ENCODE measurements at regions not wholly inside any gene's neighbourhood (a gene's known extent, or its start where the extent isn't known, plus 50 kb on each side); places are given as distances from the start of the nearest gene placed in this dataset.

DNA sequence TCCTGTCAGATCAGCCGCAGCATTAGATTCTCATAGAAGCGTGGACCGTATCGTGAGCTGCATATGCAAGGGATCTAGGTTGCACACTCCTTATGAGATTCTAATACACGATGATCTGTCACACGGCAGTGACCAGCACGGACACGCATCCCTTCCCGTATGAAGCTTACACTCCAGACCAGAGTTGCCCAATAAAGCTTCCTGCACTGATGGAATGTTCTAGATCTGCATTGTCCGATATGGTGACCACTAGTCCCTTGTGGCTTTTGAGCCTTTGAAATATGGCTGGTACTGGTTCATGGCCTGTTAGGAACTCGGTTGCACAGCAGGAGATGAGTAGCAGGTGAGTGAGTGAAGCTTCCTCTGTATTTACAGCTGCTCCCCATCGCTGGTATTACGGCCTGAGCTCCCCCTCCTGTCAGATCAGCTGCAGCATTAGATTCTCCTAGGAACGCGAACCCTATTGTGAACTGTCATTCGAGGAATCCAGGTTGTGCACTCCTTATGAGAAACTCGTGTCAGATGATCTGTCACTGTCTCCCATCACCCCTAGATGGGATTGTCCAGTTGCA lies 49.8 kb upstream of the ZCCHC14 start:
- TF ChIP-seq, protein P1, sequence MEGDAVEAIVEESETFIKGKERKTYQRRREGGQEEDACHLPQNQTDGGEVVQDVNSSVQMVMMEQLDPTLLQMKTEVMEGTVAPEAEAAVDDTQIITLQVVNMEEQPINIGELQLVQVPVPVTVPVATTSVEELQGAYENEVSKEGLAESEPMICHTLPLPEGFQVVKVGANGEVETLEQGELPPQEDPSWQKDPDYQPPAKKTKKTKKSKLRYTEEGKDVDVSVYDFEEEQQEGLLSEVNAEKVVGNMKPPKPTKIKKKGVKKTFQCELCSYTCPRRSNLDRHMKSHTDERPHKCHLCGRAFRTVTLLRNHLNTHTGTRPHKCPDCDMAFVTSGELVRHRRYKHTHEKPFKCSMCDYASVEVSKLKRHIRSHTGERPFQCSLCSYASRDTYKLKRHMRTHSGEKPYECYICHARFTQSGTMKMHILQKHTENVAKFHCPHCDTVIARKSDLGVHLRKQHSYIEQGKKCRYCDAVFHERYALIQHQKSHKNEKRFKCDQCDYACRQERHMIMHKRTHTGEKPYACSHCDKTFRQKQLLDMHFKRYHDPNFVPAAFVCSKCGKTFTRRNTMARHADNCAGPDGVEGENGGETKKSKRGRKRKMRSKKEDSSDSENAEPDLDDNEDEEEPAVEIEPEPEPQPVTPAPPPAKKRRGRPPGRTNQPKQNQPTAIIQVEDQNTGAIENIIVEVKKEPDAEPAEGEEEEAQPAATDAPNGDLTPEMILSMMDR (conservative IDR thresholded peaks at IDR 0.05; ENCODE audit: control insufficient read depth, insufficient read depth, low read depth, low read length) = no peak

More for the DNA sequence above, 49.8 kb upstream of the ZCCHC14 start:
- H3K4me3 ChIP-seq (ENCODE audit: control insufficient read depth, low read depth, low read length) = no peak overlapping the region
- no peak for DNase-seq (ENCODE audit: low read depth)
